Fibroblast of the conjunctiva (primary cell): ENCODE measurements at regions not wholly inside any gene's neighbourhood (a gene's known extent, or its start where the extent isn't known, plus 50 kb on each side); places are given as distances from the start of the nearest gene placed in this dataset.
"Not testable (repeated sequence)": the region's sequence is repeated elsewhere in the genome, so short reads cannot be mapped to it uniquely, and the experiment has no call there.

Experiments
- DNase-seq: peaks from one replicate; pipeline ENCODE4 v3.0.0-alpha.2; 2010; ENCODE audit warnings: low read depth

DNA sequence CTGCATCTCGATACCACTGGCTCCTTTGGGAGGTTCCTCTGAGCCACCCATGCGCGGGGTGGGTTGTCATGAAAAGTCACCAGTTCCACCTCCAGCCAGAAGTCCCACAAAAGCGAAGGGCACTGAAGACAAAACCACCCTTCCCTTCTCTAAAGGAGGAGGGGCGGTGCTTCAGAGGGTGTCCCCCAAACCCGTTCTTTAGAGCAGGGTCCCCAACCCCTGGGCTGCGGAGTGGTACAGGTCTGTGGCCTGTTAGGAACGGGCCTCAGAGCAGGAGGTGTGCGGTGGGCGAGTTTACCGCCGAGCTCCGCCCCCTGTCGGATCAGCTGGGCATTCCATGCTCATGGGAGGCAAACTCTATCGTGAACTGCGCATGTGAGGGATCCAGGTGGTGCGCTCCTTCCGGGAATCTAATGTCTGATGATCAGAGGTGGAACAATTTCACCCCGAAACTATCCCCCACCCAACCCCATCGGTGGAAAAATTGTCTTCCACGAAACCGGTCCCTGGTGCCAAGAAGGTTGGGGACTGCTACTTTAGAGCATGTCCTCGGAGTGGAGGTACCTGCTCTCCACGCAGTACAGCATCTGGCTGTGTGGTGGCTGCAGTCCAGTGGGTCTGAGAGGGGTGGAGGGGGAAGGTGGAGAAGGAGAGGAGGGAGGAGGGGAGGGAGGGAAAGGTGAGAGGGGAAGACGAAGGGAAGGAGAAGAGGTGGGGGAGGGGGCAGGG, 72.9 kb upstream of the SEPTIN5 start:
- DNase-seq = no peak

DNA sequence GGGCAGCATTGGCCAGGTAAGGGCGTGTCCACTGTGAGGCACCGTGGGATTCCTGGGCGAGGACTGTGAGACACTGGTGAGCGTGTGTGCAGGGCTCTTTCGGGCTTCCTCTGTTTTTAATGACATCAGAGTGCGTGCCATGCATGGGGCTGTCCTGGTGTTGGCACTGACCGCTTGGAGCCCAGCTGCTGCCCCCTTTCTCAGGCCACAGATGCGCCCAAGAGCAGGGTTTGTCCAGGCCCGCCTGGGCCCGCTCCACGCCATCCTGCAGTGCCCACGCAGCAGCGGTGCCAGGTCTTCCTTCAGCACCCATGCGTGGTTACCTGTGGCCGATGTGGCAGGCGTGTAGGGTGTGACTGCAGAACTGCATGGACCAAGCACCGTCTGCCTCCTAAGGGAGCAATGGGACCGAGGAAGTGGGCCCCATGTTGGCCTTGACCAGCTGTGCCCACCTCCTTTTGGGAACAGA, 72.3 kb upstream of the SEPTIN5 start:
- DNase-seq = no peak

DNA sequence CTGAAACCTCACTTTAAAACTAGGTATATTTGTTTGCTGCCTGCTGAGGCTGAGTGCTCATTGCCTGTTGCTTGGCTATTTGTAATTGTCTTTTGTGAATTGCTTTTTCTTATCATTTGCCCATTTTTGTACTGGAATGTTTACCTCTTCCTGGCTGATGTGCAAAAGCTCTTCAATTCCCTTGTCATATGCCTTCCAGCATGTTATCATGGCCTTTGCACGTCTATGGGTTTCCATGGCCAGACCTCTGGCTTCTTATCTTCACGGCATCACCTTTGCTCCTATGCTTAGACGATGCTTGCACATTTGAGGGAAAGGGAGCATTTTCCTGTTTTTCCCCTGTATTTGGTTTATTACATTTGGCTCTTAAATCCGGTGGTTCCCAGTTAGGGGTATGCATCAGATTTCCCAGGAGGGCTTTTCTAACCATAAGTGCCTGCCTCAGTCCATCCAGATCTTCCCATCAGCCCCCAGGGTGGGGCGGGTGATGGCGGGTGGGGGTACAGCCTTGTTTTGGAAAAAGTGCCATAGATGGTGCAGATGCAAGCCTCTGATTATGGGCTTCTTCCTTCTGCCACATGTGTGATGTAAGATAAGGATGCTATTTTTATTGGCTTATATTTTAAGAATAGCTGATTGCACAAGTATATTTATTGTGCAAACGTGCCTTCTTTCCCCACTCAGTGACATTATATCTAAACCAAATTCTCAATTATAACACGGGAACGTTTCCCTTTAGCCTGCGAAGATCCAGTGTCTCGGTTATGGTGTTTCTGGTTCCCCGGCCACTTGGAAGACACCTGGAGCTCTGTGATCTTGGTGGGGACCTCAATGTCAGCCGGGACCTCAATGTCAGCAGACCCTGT, 70.6 kb upstream of the SEPTIN5 start:
- DNase-seq = no peak

DNA sequence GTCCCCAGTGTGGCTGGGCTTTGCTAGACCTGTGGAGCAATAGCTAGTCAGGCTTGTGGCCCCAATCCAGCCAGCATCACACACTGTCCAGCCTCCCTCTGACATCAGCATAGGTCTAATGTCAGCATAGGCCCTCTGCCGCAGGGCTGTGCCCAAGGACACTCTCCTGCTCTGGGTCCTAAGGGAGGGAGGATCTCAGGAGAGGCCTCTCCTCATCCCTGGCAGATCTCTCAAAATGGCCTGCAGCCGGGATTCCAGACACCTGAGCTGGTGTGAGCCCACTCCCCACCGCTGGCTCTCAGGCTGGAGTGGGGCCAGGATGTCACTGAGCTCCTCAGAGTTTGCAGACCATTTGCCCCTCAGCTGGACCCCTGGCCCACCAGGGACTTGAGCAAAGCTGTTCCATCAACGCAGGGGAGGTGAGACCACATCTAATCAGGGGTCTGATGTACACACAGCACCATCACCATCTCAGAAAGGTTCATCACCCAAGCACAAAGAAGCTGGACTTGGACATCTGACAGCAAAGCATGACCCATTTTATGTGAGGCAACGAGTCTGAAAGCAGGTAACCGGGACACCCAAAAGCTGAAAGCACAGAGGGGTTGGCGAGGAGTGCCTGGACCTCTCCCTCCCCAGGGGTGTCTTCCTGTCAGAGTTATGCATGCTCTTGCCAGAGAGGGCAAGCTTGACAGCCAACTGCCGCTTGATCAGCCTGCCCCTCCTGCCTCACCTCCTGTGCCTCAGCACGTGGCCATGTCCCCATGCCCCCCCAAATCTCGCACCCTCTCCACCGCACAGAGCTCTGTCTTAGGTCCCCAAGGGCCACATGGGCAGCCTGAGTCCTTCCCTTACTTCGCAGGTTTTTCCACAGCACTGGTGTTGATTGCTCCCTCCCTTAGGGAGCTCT, 69.7 kb upstream of the SEPTIN5 start:
- DNase-seq = no peak

DNA sequence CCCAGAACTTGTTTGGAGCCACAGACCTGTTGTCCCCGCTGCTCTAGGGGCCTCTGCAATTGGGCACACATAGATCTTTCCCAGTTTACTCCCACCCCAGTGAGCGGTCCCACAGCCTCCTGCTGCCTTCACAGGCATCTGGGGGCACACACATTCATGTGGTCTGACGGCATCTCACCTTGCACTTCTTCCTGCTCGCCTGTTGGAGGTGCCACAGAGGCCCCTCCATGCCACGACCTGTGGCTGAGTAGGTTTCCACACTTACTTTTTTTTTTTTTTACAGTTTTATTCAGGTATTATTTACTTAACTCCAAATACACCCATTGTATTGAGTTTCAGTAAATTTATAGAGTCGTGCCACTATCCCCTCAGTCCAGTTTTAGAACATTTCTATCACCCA, 68.9 kb upstream of the SEPTIN5 start:
- DNase-seq = no peak

DNA sequence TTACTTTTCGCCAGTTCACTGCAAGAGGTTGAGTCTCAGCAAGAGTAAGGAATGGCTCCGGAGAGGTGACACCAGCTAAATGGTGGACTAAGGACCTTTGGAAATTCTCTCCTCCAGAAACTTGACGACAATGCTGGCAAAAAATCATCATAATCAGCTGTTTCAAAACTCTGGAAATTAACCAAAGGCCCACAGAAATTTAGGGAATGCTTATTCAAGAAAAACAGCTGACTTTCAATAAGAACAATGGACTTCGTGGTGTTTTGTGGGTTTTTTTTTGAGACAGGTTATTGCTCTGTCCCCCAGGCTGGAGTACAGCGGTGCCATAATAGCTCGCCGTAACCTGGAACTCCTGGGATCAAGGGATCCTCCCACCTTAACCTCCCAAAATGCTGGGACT, 68.4 kb upstream of the SEPTIN5 start:
- no peak for DNase-seq

DNA sequence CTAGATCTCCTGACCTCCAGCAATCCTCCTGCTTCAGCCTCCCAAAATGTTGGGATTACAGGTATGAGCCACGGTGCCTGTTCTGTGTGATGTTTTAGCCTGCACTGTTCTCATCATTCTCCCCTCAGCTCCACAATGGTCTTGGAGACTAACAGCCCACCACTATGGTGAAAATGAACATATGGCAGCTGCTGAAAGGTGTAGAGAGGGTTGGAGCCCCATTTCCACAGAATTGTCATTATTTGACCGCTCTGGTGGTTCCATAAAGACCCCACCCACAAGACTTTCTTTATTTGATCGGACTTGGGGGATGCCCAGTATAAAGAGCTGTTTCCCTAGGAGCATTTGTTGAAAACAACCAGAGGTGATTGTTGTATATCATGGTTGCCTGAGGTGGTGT, 67.9 kb upstream of the SEPTIN5 start:
- no peak for DNase-seq

DNA sequence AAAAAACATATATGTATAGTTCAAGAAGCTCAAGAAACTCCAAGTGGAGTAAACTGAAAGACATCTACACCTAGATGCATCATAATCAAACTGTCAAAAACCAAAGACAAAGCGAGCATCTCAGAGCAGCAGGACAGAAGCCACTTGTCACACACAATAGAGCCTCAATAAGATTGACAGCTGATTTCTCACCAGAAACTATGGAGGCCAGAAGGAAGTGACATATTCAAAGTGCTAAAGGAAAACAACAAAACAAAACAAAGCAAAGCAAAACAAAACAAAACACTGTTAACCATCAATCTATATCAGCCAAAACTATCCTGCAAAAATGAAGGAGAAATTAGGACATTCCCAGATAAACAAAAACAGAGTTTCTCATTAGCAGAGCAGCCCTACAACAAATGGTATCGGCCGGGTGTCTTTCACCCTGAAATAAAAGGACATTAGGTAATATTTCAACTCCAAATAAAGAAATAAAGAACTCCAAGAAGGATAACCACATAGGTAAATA, 65.8 kb upstream of the SEPTIN5 start:
- no peak for DNase-seq

DNA sequence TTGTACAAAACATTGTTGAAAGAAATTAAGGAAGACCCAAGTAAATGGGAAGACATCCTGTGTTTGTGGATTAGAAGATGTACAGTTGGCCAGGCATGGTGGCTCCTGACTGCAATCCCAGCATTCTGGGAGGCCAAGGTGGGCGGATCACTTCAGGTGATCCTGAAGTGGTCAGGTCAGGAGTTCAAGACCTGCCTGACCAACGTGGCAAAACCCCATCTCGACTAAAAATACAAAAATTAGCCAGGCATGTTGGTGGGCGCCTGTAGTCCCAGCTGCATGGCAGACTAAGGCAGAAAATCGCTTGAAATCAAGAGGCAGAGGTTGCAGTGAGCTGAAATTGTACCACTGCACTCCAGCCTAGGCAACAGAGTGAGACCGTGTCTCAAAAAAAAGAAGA, 62.0 kb upstream of the SEPTIN5 start:
- DNase-seq = no peak

DNA sequence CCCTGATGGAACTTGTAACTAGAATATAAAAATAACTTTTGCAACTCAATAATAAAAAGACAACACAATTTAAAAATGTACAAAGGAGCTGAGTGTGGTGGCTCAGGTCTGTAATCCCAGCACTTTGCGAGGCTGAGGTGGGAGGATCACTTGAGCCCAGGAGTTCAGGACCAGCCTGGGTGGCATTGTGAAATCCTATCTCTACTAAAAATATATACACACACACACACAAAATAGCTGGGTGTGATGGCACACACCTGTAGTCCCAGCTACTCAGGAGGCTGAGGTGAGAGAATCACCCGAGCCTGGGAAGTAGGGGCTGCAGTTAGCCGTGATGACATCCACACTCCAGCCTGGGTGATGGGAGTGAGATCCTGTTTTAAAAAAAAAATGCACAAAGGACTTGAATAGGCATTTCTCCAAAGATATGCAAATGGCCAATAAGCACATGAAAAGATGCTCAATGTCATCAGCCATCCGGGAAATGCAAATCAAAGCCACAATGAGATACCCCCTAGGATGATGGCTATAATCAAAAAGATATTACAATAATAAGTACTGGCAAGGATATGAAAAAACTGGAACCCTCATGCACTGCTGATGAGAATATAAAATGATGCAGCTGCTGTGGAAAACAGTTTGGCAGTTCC, 59.8 kb upstream of the SEPTIN5 start:
- DNase-seq = no peak

DNA sequence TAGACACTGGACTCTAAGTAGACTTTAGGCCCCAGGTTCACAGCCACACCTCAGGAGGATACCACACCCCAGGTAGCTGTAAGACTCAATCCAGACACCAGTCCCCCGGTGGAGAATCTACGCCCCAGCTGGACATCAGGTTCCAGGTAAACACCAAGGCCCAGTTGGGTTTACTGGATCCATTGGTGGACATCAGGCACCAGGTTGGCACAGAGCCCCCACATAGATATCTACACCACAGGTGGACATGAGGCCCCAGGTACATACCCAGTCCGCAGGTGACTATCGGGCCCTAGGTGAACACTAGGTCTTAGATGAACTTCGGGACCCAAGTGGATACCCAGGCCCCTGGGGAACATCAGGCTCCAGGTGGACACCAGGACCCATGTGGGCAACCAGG, 58.9 kb upstream of the SEPTIN5 start:
- DNase-seq = no peak

DNA sequence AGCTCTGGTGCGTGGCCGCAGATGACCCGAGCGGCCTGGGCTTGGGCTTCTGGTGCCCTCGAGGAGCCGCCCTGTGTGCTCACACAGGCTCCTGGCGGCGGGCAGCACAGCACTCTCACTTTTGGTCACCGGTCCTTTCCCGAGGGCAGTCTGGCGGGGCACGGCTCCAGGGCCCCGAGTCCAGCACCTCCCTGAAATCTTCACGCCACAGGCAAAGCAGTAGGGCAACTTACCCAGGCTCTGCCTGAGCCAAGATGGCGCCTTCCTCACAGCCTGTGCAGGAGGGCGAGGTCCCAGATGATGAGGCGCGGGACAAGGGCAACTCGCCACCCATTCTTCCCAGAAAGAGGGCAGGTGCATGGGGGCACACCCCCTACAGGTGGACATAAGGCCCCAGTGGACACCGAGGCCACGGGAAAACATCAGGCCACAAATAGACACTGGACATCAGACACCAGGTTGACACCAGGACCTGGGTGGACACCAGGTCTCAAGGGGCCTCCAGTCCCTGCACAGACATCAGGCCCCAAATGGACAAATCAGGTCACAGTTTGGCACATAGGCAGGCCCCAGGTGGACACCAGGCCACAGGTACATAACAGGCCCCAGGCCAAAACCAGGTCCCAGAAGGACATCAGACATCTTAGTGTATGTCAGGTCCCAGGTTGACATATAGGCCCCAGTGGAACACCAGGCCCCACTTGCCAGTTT, 57.6 kb upstream of the SEPTIN5 start:
- no peak for DNase-seq

DNA sequence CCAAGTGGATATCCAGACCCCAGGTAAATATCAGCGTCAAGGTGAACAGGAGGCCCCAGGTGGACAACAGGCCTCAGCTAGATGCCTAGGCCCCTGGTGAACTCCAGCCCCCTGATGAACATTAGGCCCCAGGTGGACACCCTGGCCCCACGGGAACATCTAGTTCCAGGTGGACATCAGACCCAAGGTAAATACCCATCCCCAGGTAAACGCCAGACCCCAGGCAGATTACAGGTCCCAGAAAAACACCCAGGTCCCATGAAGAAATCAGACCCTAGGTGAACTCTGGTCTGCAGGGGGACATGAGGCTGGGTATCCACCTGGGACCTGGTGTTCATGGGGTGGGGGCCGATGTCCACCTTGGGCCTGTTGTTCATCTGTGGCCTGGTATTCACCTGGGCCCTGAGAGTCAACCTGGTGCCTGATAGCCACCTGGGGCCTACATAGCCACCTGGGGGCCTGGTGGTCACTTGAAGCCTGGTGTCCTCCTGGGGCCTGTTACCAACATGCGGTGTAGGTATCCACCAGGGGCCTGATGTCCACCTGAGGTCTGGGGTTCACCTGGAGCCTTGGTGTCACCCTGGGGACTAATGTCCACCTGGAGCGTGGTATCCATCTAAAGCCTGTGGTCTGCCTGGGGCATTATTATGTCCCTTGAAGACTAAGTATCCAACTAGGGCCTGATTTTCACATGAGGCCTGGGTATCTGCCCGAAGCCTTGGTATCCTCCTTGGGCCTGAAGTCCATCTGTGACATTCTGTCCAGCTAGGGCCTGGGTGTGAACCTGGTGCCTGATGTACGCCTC, 56.8 kb upstream of the SEPTIN5 start:
- DNase-seq = no peak

DNA sequence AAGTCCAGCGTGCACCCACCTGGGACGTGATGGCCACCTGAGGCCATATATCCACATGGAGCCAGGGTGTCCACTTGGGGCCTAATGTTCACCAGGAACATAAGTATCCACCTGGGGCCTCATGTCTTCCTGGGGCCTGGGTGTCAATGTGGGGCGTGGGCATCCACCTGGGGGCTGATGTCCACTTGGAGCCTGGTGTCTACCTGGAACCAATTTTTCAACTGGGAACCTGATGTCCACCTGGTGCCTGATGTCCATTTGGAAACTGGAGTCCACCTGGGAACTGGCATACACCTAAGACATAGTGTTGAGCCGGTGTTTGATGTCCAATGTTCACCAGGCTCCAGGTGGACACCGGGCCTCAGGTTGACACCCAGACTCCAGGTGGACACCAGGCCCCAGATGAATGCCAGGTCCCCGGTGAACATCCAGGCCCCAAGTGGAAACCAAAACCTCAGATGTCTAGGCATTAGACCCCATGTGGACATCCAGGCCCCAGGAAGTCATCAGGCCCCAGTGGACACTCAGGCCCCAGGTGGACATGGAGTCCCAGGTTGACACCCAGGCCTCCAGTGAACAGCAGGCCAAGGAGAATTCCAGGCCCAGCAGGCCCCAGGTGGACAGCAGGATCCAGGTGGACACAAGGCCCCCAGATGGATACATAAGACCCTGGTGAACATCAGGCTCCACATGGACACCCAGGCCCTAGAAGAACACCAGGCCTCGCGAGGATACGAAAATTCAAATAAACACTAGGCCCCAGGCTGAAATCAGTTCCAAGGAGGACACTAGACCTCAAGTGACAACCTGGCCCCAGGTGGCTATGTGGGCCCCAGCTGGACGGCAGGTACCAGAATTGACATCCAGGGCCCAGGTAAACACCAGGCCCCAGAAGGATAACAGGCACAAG, 56.0 kb upstream of the SEPTIN5 start:
- no peak for DNase-seq

DNA sequence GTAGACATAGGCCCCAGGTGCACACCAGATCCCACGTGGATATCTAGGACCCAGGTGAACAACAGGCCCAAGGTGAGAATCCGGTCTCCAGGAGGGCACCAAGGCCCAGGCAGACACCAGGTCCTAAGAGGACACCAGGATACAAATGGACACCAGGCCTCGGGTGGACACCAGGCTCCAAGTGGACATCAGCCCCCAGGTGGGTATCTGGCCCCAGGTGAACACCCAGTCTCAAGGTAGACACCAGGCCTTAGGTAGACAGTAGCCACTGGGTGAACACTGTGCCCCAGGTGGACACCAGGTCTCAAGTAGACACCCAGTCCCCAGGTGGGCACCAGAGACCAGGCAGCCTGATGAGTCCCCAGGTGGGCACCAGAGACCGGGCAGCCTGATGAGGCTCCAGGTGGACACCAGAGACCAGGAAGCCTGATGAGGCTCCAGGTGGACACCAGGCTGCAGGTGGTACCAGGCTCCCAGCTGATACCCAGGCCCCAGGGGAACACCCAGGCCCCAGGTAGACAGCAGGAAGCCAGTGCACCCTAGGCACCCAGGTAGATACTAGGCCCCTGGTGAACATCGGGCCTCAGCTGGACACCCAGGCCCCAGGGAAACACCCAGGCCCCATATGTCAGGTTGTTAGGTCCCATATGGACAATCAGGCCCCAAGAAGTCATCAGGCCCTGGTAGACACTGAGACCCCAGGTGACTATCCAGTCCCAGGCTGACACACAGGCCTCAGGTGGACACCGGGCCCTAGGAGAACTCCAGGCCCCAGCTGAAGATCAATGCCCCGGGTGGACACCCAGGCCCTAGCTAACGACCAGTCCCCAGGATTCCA, 55.1 kb upstream of the SEPTIN5 start:
- DNase-seq = no peak

DNA sequence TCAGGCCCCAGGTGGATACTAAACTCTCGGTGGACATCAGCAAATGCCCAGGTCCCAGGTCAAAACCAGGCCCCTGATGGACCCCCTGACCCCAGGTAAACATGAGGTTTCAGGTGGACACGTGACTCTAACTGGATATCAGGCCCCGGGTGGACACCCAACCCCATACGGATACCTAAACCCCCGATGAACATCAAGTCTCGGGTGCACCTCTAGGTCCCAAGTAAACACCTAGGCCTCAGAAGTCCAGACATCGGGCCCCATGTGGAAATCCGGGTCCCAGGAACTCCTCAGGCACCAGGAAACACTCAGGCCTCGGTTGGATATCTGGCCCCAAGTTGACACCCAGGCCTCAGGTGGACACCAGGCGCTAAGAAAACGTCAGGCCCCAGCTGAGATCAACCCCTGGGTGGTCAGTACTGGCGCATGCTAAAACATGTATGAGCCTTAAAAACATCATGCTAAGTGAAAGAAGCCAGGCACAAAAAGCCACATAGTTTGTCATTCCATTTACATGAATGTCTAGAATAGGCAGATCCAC, 54.4 kb upstream of the SEPTIN5 start:
- DNase-seq = no peak

DNA sequence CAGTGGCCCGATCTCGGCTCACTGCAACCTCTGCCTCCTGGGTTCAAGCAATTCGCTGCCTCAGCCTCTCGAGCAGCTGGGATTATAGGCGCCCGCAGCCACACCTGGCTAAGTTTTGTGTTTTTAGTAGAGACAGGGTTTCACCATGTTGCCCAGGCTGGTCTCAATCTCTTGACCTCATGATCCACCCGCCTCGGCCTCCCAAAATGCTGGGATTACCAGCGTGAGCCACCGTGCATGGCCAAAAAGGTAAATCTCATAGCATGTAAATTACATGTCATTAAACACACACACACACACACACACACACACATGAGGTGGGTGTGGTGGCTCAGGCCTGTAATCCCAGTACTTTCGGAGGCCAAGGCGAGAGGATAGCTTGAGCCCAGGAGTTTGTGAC, 53.7 kb upstream of the SEPTIN5 start:
- DNase-seq = not testable (repeated sequence)

DNA sequence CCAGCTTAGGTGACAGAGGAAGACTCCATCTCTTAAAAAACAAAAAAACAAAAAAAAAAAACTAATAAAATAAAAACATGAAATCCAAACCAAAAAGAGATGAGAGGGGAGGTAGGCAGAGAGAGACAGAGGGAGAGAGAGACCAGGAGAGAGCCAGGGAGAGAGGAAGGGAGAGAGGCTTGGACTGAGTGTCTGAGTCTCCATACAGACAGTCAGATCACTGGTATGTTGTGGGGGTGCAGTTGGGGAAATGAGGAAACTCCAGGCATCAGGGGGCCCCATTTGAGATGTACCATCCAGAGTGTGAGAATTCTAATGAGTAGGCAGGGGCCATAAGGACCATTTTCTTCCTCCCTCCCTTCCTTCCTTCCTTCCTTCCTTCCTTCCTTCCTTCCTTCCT, 53.1 kb upstream of the SEPTIN5 start:
- no peak for DNase-seq
